Neutrophil (primary cell): ENCODE measurements at regions not wholly inside any gene's neighbourhood (a gene's known extent, or its start where the extent isn't known, plus 50 kb on each side); places are given as distances from the start of the nearest gene placed in this dataset.

Experiments used
- H3K27ac ChIP-seq: fragments of 200-600 bp; sonication (generic); 2 replicates; pipeline ENCODE4 v1.5.1; 2016; ENCODE audit warnings: mild to moderate bottlenecking, moderate library complexity
- H3K27me3 ChIP-seq: fragments of 200-600 bp; sonication (generic); 2 replicates; pipeline ENCODE4 v1.6.0; 2016; ENCODE audit warnings: mild to moderate bottlenecking
- H3K36me3 ChIP-seq: fragments of 200-600 bp; sonication (generic); 2 replicates; pipeline ENCODE4 v1.5.1; 2017
- H3K4me1 ChIP-seq, 2 experiments: fragments of 200-600 bp in 1 of 2; sonication (generic) in 1 of 2; 1 replicate in 1 of 2; 2 replicates in 1 of 2; pipeline versions ENCODE4 v1.5.1 to v1.6.1; 2013 to 2016; ENCODE audit warnings: low read depth in 1 of 2, low read length in 1 of 2, mild to moderate bottlenecking in 1 of 2, moderate library complexity in 1 of 2; ENCODE audit not compliant: control insufficient read depth in 1 of 2, insufficient read depth in 1 of 2
- H3K4me3 ChIP-seq, 2 experiments: fragments of 200-600 bp in 1 of 2; sonication (generic) in 1 of 2; 1 replicate in 1 of 2; 2 replicates in 1 of 2; pipeline ENCODE4 v1.5.1; 2013 to 2016; ENCODE audit warnings: low read depth in 1 of 2, low read length in 1 of 2, mild to moderate bottlenecking in 1 of 2, moderate library complexity in 1 of 2
- H3K9me3 ChIP-seq: fragments of 200-600 bp; sonication (generic); 2 replicates; pipeline ENCODE4 v1.5.1; 2016
- TF ChIP-seq, protein P1 (sequence below): fragments of 200-600 bp; sonication (generic); IDR thresholded peaks from 2 replicates; pipeline ENCODE4 v1.5.1; 2016; ENCODE audit warnings: antibody characterized with exemption

DNA sequence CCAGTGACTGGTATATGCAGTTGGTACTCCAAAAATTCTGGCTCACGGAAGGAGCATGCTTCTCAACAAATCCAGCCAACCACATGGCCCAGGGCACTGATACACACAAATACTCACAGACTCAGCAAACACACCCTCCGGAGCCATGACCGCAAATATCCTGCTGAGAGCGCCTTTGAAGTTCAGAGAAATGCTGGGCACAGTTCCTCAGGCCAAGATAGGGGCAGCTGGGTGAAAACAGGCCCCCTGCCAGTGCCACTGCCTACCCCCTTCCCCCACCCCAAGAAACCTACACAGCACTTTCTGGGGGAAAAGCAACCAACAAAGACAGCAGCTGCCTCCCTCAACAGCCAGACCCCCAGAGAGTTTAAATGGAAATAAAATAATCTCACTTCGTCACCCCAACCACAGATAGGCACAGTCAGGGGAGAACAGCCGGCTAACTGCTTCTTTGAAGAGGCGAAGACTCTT lies 120.0 kb downstream of the C5orf15 start:
- no peak overlapping the region for H3K27ac ChIP-seq
- H3K9me3 ChIP-seq: no peaks in the 10 kb centered on the region
- H3K4me1 ChIP-seq: no peaks in the 10 kb centered on the region
- TF ChIP-seq, protein P1, sequence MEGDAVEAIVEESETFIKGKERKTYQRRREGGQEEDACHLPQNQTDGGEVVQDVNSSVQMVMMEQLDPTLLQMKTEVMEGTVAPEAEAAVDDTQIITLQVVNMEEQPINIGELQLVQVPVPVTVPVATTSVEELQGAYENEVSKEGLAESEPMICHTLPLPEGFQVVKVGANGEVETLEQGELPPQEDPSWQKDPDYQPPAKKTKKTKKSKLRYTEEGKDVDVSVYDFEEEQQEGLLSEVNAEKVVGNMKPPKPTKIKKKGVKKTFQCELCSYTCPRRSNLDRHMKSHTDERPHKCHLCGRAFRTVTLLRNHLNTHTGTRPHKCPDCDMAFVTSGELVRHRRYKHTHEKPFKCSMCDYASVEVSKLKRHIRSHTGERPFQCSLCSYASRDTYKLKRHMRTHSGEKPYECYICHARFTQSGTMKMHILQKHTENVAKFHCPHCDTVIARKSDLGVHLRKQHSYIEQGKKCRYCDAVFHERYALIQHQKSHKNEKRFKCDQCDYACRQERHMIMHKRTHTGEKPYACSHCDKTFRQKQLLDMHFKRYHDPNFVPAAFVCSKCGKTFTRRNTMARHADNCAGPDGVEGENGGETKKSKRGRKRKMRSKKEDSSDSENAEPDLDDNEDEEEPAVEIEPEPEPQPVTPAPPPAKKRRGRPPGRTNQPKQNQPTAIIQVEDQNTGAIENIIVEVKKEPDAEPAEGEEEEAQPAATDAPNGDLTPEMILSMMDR: no peak
- H3K27me3 ChIP-seq: peaks cover 11% of the 10 kb centered on the region
- H3K4me3 ChIP-seq: no peak overlapping the region
- H3K36me3 ChIP-seq: no peaks in the 10 kb centered on the region

DNA sequence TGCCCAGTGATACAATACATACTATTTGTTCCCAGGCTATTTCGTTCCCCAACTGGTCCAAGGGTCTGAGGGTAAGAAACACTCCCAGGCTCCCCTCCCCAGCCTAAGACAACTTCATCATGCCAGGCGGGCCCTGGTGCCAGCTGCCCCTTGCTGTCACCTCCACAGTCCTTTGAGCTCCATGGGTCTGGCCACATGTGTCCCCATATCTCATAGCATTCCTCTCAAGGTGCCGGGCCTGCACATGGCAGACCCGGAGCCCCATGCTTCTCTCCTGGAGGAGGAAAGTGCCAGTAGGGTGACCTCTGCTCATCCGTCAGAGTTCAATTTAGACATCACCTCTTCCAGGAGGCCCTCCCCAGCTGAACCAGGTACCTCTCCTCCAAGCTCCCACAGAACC lies 120.5 kb downstream of the C5orf15 start:
- Histone ChIP-seq H3K9me3 (no peaks in the 10 kb centered on the region), H3K27me3 (peaks cover 11% of the 10 kb centered on the region), H3K36me3 (no peaks in the 10 kb centered on the region), H3K4me1 (no peaks in the 10 kb centered on the region), H3K4me3 (no peak overlapping the region), H3K27ac (no peak overlapping the region)
- TF ChIP-seq, protein P1: no peak

DNA sequence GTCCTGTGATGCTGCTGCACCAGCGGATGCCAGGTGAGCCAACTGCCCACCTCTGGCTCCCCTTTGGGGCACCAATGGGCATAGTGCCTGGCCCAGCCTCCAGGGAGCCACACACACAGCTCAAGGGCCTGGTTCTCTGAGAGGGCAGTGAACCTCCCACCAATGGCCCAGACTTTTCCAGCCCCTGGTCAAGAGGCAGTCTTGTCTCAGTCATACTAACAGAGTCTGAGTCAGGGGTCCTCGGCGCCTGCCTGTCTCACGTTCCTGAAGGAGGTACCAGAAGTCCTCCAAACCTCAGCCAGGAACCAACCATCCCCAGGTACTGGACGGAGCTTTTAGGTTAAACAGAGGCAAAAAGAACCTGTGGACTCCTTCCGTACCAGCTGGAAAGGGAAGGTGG lies 121.1 kb downstream of the C5orf15 start:
- H3K36me3 ChIP-seq: no peaks in the 10 kb centered on the region
- no peaks in the 10 kb centered on the region for H3K9me3 ChIP-seq
- TF ChIP-seq, protein P1: no peak
- H3K27me3 ChIP-seq: peaks cover 11% of the 10 kb centered on the region
- no peak overlapping the region for H3K4me3 ChIP-seq
- H3K4me1 ChIP-seq: no peaks in the 10 kb centered on the region
- no peak overlapping the region for H3K27ac ChIP-seq

DNA sequence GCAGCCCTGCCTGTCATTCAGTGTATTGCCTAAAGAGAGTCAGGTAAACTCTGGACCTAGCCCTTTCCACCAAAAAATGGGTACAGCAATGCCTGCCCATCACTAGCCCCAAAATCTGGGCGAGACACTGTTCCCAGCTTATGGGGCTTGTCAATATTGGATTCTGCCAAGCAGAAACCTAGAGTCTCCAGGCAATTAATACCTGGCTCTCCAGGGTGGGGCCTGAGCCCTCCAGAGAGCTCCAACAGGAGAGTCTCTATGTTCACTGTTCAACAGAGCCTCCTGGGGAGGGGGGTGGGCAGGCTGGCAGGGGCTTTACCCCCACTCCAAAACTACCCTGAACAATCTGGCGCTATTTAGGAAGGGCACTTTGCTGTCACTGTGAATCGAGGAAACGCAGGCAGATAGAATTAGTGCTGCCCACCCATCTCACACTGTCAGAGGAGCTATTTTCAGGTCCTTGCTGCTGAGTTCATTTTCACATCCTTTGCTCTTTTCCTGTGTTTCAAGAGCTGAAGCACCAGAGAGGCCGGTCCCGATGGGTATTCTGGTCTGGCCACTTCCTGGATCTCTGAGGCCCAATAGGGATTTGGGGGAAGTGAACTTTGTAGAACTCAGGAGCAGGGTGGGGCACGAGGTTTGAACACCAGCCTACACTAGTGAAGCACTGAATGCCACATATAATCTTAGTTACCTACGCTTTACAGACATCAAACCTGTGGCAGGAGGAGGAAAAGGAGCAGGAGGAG lies 121.8 kb downstream of the C5orf15 start:
- no peaks in the 10 kb centered on the region for H3K36me3 ChIP-seq
- no peaks in the 10 kb centered on the region for H3K4me1 ChIP-seq
- TF ChIP-seq, protein P1: no peak
- no peak overlapping the region for H3K27ac ChIP-seq
- no peak overlapping the region for H3K4me3 ChIP-seq
- peaks cover 11% of the 10 kb centered on the region for H3K27me3 ChIP-seq
- no peaks in the 10 kb centered on the region for H3K9me3 ChIP-seq

DNA sequence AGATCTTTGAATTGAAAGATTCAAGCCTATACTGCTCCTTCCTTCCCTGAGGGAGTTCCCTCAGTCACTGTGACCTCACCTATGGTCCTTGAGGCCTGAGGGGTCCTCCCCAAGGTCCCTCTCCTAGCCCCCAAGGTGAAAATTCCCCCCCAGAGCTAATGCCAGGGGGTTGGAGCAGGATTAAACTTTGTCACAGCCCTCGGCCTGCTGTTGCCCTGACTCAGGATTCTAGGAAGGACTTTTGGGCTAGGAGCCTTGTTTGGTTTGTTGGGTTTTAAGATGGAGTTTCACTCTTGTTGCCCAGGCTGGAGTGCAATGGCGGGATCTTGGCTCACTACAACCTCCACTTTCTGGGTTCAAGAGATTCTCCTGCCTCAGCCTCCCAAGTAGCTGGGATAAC lies 123.2 kb downstream of the C5orf15 start:
- Histone ChIP-seq H3K27ac (no peak overlapping the region), H3K9me3 (no peaks in the 10 kb centered on the region), H3K36me3 (no peaks in the 10 kb centered on the region), H3K4me3 (no peak overlapping the region), H3K27me3 (peaks cover 17% of the 10 kb centered on the region), H3K4me1 (no peaks in the 10 kb centered on the region)
- TF ChIP-seq, protein P1: no peak
